HG03469 (cell line): ENCODE measurements at regions not wholly inside any gene's neighbourhood (a gene's known extent, or its start where the extent isn't known, plus 50 kb on each side); places are given as distances from the start of the nearest gene placed in this dataset.
"Not testable (repeated sequence)": the region's sequence is repeated elsewhere in the genome, so short reads cannot be mapped to it uniquely, and the experiment has no call there.

ENCODE experiments used
- ATAC-seq: cut with Tn5 transposase; IDR thresholded peaks from one replicate; pipeline ENCODE4 v1.9.1; 2021; ENCODE audit warnings: mild to moderate bottlenecking, moderate library complexity, moderate number of reproducible peaks; ENCODE audit not compliant: unreplicated experiment

DNA sequence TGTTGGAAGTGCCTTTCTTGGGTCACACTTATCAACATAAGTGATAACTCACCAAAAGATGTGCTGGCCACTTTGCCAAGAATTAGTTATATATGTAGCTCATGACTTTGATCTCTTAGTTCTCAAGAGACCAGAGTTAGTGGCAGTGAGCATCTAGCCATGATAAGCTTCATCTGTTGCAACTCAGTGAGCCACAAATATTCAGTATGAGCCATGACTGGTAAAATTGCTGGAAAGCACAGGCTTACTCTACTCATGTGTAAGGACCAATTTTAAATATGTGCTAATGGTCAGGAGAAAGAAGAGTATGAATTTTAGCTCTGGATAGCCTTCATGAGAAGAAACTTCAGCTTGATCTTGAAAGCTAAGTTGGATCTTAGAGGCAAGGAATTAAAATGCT is 59.4 kb upstream of the TLL1 start:
- ATAC-seq = no peak

- no peak for ATAC-seq
Measured at GRCh38 chr4:165814256-165815020, 58.6 kb upstream of the TLL1 start.

DNA sequence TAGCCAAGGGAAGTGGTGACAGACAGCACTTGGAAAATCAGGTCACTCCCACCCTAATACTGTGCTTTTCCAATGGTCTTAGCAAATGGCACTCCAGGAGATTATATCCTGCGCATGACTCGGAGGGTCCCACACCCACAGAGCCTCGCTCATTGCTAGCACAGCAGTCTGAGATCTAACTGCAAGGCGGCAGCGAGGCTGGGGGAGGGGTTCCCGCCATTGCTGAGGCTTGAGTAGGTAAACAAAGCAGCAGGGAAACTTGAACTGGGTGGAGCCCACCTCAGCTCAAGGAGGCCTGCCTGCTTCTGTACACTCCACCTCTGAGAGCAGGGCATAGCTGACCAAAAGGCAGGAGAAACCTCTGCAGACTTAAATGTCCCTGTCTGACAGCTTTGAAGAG is 53.9 kb upstream of the TLL1 start:
- ATAC-seq = not testable (repeated sequence)
